ENCODE measurements at regions not wholly inside any gene's neighbourhood (a gene's known extent, or its start where the extent isn't known, plus 50 kb on each side); places are given as distances from the start of the nearest gene placed in this dataset.

DNA sequence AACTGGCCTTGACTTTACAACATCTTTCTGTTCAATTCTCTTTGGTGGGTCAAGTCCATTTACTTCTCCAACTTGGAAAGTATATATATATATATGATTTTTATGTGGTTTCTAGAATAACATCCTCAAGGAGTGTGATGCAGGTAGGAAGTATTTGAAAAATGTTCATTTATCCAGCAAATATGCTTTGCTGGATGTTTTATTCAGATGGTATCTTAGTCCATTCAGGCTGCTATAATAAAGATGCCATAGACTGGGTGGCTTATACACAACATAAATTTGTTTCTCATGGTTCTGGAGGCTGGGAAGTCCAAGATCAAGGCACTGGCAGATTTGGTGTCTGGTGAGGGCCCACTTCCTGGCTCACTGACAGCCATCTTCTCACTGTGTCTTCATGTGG is 168.7 kb upstream of the RASGRP1 start:
- Histone ChIP-seq H3K27me3 (ENCODE audit: control insufficient read depth in 1 of 2, insufficient read depth in 2 of 2, low read length in 2 of 2) (no peaks in the 10 kb centered on the region), H3K36me3 (ENCODE audit: insufficient read depth, low read length) (no peaks in the 10 kb centered on the region), H3K4me3 (ENCODE audit: low read depth in 1 of 2, low read length in 2 of 2) (no peak overlapping the region)

DNA sequence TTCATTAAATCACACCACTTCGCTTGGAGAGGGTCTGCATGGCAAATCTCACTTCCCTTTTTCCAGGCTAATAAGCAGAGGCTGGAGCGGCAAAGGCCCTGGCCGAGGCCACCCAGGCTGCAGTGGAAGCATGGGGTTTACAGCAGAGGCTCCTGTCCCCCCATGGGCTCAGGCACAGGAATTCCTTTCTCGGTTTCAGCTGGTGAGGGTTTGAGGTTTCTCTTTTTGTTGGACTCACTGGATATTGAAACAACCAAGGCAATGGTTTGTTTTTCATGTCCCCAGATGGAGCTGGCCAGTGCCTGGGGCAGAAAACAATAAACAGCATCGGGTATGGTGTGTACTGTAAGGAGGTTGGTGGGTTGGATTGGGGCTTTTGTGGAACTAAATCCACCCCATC is 175.6 kb upstream of the RASGRP1 start:
- H3K4me3 ChIP-seq (ENCODE audit: low read depth in 1 of 2, low read length in 2 of 2), result no peak overlapping the region
- no peak overlapping the region for H3K27ac ChIP-seq (ENCODE audit: low read depth, low read length)

More for the DNA sequence above, 168.7 kb upstream of the RASGRP1 start:
- H3K4me1 ChIP-seq (ENCODE audit: insufficient read depth, low read length), result no peaks in the 10 kb centered on the region
- no peak overlapping the region for H3K27ac ChIP-seq (ENCODE audit: low read depth, low read length)
- no peaks in the 10 kb centered on the region for H3K9me3 ChIP-seq (ENCODE audit: low read length)
- H3K9ac ChIP-seq (ENCODE audit: low read length), result no peak overlapping the region

DNA sequence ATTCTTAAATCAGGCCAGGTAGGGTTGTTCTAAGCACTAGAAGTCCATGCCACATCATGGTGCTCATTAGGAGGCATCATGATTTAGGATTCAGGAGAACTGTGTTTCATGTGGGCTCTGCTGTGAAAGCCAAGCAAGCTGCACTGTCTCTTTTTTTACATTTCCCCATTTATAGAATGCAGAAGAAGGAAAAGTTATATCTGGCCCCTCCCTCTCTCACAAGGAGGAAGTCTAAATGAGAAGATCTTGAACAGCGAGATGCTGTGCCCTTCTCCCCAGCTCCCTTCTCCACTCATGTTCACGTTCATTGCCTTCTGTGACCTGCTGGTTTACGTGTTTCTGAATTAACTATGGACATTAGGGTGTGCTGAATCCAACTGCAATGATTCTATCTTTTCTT is 178.5 kb upstream of the RASGRP1 start:
- H3K36me3 ChIP-seq (ENCODE audit: insufficient read depth, low read length), result no peaks in the 10 kb centered on the region
- H3K4me3 ChIP-seq (ENCODE audit: low read depth in 1 of 2, low read length in 2 of 2), result no peak overlapping the region
- H3K27ac ChIP-seq (ENCODE audit: low read depth, low read length), result no peak overlapping the region
- H3K4me1 ChIP-seq (ENCODE audit: insufficient read depth, low read length), result no peaks in the 10 kb centered on the region
- no peaks in the 10 kb centered on the region for H3K27me3 ChIP-seq (ENCODE audit: control insufficient read depth in 1 of 2, insufficient read depth in 2 of 2, low read length in 2 of 2)
- H3K9me3 ChIP-seq (ENCODE audit: low read length), result no peaks in the 10 kb centered on the region
- H3K9ac ChIP-seq (ENCODE audit: low read length), result no peak overlapping the region

More for the DNA sequence above, 175.6 kb upstream of the RASGRP1 start:
- Histone ChIP-seq H3K27me3 (ENCODE audit: control insufficient read depth in 1 of 2, insufficient read depth in 2 of 2, low read length in 2 of 2) (no peaks in the 10 kb centered on the region), H3K36me3 (ENCODE audit: insufficient read depth, low read length) (no peaks in the 10 kb centered on the region), H3K9me3 (ENCODE audit: low read length) (no peaks in the 10 kb centered on the region), H3K9ac (ENCODE audit: low read length) (no peak overlapping the region), H3K4me1 (ENCODE audit: insufficient read depth, low read length) (no peaks in the 10 kb centered on the region)

DNA sequence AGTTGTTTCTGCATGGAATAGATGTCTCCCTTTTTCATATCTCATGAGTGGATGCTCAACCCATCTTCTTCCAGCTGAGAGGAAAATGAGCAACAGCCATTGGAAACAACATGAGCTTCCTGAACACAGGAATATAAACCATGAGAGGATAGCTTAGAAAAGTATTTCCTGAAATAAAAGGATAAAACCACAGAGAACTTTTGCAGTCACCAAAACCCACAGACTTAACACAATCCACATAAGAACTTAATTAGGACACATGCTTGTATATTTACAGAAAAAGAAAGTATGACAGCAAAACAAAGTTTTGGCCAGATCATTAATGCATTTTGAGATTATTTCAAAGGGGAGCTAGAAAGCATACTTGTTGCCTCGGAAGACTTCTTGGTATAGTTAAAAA is 180.5 kb upstream of the RASGRP1 start:
- Histone ChIP-seq H3K9ac (ENCODE audit: low read length) (no peak overlapping the region), H3K9me3 (ENCODE audit: low read length) (no peaks in the 10 kb centered on the region), H3K27ac (ENCODE audit: low read depth, low read length) (no peak overlapping the region), H3K4me1 (ENCODE audit: insufficient read depth, low read length) (no peaks in the 10 kb centered on the region), H3K27me3 (ENCODE audit: control insufficient read depth in 1 of 2, insufficient read depth in 2 of 2, low read length in 2 of 2) (no peaks in the 10 kb centered on the region), H3K4me3 (ENCODE audit: low read depth in 1 of 2, low read length in 2 of 2) (no peak overlapping the region), H3K36me3 (ENCODE audit: insufficient read depth, low read length) (no peaks in the 10 kb centered on the region)

DNA sequence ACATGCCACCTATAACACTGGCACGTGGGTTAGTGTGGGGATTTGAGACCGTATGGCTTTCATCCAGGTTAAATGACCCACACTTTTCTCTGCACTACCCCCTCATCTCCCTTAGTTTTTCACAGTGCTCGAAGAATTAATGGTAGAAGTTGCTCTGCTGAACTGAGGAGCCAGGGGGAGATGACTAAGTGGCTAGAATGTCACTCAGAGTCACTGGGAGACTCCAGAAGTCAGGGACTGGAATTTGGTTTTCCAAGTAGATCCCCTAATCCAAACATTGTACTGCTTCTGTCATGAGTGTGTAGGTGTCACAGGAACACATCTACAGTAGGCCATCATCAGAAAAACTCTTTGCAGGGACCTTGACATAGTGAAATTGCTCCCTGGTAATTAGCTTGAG is 181.0 kb upstream of the RASGRP1 start:
- Histone ChIP-seq H3K36me3 (ENCODE audit: insufficient read depth, low read length) (no peaks in the 10 kb centered on the region), H3K9me3 (ENCODE audit: low read length) (no peaks in the 10 kb centered on the region), H3K4me3 (ENCODE audit: low read depth in 1 of 2, low read length in 2 of 2) (no peak overlapping the region), H3K4me1 (ENCODE audit: insufficient read depth, low read length) (no peaks in the 10 kb centered on the region), H3K27ac (ENCODE audit: low read depth, low read length) (no peak overlapping the region), H3K27me3 (ENCODE audit: control insufficient read depth in 1 of 2, insufficient read depth in 2 of 2, low read length in 2 of 2) (no peaks in the 10 kb centered on the region), H3K9ac (ENCODE audit: low read length) (no peak overlapping the region)

DNA sequence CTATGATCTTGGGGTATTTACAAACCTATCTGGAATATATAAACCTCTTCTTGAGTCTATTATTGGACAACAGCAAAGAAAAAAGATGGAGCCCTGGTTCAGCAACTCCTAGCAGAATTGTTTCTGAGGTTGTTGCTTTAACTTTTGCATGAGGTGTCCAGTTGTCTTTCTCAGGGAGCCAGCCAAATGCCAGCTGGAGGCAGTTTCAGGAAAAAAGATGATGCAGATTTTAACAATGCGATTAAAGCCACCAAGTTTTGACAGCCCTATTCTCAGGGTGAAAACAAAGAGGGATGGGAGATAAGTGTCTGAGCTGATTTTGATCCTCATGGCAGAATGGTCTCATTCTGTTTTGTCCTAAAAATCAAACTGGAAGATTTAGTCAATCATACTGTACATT is 181.6 kb upstream of the RASGRP1 start:
- H3K9me3 ChIP-seq (ENCODE audit: low read length), result no peaks in the 10 kb centered on the region
- no peaks in the 10 kb centered on the region for H3K4me1 ChIP-seq (ENCODE audit: insufficient read depth, low read length)
- H3K27ac ChIP-seq (ENCODE audit: low read depth, low read length), result no peak overlapping the region
- no peak overlapping the region for H3K4me3 ChIP-seq (ENCODE audit: low read depth in 1 of 2, low read length in 2 of 2)
- H3K36me3 ChIP-seq (ENCODE audit: insufficient read depth, low read length), result no peaks in the 10 kb centered on the region
- no peak overlapping the region for H3K9ac ChIP-seq (ENCODE audit: low read length)
- H3K27me3 ChIP-seq (ENCODE audit: control insufficient read depth in 1 of 2, insufficient read depth in 2 of 2, low read length in 2 of 2), result no peaks in the 10 kb centered on the region

DNA sequence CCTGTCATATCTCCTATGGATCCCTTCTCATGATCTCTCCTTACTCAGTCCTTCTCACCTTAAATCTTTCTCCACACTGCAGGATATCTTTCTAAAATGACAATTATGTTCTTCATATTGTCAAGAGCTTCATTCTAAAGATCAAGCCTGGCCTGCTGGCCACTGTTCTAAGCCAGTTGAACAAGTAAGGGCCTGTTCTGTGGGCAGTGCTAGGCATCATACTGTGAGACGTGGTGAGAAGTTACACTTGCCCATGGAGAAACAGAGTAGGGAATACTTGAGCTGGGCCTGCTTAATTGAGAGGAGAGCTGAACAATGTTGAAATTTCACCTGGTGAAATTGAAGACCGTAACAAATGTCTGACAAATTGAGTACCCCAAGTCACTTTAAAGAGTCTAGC is 184.1 kb upstream of the RASGRP1 start:
- no peak overlapping the region for H3K27ac ChIP-seq (ENCODE audit: low read depth, low read length)
- no peak overlapping the region for H3K4me3 ChIP-seq (ENCODE audit: low read depth in 1 of 2, low read length in 2 of 2)
- no peaks in the 10 kb centered on the region for H3K36me3 ChIP-seq (ENCODE audit: insufficient read depth, low read length)
- no peaks in the 10 kb centered on the region for H3K27me3 ChIP-seq (ENCODE audit: control insufficient read depth in 1 of 2, insufficient read depth in 2 of 2, low read length in 2 of 2)
- H3K4me1 ChIP-seq (ENCODE audit: insufficient read depth, low read length), result no peaks in the 10 kb centered on the region
- no peaks in the 10 kb centered on the region for H3K9me3 ChIP-seq (ENCODE audit: low read length)
- no peak overlapping the region for H3K9ac ChIP-seq (ENCODE audit: low read length)

DNA sequence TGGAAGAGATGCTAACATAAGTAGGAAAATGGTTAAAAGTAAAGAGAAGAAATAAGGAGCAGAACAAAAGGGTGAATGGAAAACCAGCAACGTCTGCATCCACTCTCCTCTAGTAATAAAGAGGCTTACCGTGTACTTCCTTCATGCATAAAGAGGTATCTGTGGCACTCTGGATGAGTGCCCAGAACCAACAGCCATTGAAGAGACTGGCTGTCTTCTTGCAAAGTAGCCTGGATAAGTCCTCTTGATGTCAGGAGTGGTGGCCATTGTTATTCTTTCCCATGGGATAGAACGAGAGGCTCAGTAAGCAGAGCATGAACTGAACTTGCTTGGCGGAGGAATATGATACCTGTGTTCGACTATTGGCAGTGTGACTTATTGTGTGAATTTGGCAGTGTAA is 186.2 kb upstream of the RASGRP1 start:
- Histone ChIP-seq H3K36me3 (ENCODE audit: insufficient read depth, low read length) (no peaks in the 10 kb centered on the region), H3K9me3 (ENCODE audit: low read length) (no peaks in the 10 kb centered on the region), H3K27me3 (ENCODE audit: control insufficient read depth in 1 of 2, insufficient read depth in 2 of 2, low read length in 2 of 2) (no peaks in the 10 kb centered on the region), H3K9ac (ENCODE audit: low read length) (no peak overlapping the region), H3K4me3 (ENCODE audit: low read depth in 1 of 2, low read length in 2 of 2) (no peak overlapping the region), H3K27ac (ENCODE audit: low read depth, low read length) (no peak overlapping the region), H3K4me1 (ENCODE audit: insufficient read depth, low read length) (no peaks in the 10 kb centered on the region)

DNA sequence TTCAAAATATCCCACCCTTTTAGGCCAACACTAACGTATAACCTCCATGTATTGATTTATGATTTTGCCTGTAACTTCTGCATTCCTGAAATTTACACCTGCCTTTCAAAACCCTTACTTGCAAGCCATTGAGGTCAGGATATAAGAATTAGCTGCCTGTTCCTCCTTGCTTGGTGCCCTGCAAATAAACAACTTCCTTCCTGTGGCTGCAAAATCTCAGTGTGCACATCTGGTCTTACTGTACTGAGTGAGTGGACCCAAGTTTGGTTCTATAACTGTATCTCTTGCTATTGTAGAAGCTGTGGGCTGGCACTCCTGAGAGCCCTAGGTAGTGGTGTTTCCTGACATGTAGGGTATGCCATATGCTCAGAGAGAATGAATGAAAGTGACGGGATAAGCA is 191.1 kb upstream of the RASGRP1 start:
- Histone ChIP-seq H3K4me3 (ENCODE audit: low read depth in 1 of 2, low read length in 2 of 2) (no peak overlapping the region), H3K27ac (ENCODE audit: low read depth, low read length) (no peak overlapping the region), H3K4me1 (ENCODE audit: insufficient read depth, low read length) (no peaks in the 10 kb centered on the region), H3K9me3 (ENCODE audit: low read length) (no peaks in the 10 kb centered on the region), H3K27me3 (ENCODE audit: control insufficient read depth in 1 of 2, insufficient read depth in 2 of 2, low read length in 2 of 2) (no peaks in the 10 kb centered on the region), H3K36me3 (ENCODE audit: insufficient read depth, low read length) (no peaks in the 10 kb centered on the region), H3K9ac (ENCODE audit: low read length) (no peak overlapping the region)

DNA sequence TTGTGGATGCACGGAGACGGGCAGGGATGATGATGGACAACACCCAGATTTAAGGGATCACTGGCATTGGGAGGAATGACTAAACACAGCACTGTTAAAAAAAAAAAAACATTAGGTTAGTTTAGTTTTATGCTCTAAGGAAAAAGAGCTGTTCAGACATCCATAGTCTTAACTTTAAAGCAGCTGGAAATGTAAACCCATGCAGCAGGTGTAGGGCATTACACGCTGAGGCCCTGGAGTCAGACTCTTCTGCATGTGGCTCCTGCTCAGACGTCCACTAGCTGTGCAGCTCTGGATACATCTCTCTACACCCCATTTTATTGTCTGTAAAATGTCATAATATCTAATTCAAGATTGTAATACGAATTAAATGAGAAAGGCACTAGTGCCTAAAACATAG is 191.8 kb upstream of the RASGRP1 start:
- H3K36me3 ChIP-seq (ENCODE audit: insufficient read depth, low read length), result no peaks in the 10 kb centered on the region
- H3K4me3 ChIP-seq (ENCODE audit: low read depth in 1 of 2, low read length in 2 of 2), result no peak overlapping the region
- H3K27me3 ChIP-seq (ENCODE audit: control insufficient read depth in 1 of 2, insufficient read depth in 2 of 2, low read length in 2 of 2), result no peaks in the 10 kb centered on the region
- no peak overlapping the region for H3K27ac ChIP-seq (ENCODE audit: low read depth, low read length)
- H3K9ac ChIP-seq (ENCODE audit: low read length), result no peak overlapping the region
- H3K9me3 ChIP-seq (ENCODE audit: low read length), result no peaks in the 10 kb centered on the region
- H3K4me1 ChIP-seq (ENCODE audit: insufficient read depth, low read length), result no peaks in the 10 kb centered on the region

DNA sequence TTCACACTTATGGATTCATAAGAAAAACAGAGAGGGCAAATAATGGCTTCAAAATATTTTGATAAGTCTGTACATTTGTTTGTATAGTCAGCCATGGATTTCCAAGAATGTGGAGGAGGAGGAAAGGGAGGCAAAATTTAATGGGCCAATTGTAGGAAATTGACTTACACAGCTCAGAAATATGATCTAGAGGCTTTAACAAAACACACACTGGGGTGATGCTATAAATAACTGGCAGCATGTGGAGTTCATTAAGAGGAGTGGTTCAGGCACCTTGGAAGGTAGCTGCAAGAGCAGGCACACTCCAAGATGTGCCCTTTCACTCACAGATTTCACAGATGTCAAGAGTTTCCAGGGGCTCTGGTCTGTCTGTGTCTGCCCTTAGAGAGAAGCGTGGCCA is 193.4 kb upstream of the RASGRP1 start:
- Histone ChIP-seq H3K9ac (ENCODE audit: low read length) (no peak overlapping the region), H3K36me3 (ENCODE audit: insufficient read depth, low read length) (no peaks in the 10 kb centered on the region), H3K27me3 (ENCODE audit: control insufficient read depth in 1 of 2, insufficient read depth in 2 of 2, low read length in 2 of 2) (no peaks in the 10 kb centered on the region), H3K9me3 (ENCODE audit: low read length) (no peaks in the 10 kb centered on the region), H3K4me3 (ENCODE audit: low read depth in 1 of 2, low read length in 2 of 2) (no peak overlapping the region), H3K4me1 (ENCODE audit: insufficient read depth, low read length) (no peaks in the 10 kb centered on the region), H3K27ac (ENCODE audit: low read depth, low read length) (no peak overlapping the region)

DNA sequence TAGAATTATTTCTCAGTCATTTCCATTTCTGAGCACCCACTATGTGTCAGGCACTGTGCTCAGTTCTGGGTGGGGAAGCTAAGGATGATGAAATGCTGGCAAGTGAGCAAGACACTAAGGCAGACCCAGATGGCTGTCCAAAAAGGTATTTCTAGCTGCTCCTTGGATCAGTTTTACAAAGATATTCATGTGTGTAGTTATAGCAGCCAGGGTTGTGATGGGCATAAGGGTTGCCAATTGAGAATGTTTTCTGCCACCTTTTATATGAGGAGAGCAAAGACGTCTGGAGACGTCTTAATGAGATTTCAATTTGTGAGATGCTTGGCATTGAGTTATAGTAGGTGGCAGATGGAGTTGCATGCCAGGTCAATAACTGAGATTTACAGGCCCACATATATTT is 197.1 kb upstream of the RASGRP1 start:
- Histone ChIP-seq H3K27ac (ENCODE audit: low read depth, low read length) (no peak overlapping the region), H3K36me3 (ENCODE audit: insufficient read depth, low read length) (no peaks in the 10 kb centered on the region), H3K4me3 (ENCODE audit: low read depth in 1 of 2, low read length in 2 of 2) (no peak overlapping the region), H3K27me3 (ENCODE audit: control insufficient read depth in 1 of 2, insufficient read depth in 2 of 2, low read length in 2 of 2) (no peaks in the 10 kb centered on the region), H3K9ac (ENCODE audit: low read length) (no peak overlapping the region), H3K9me3 (ENCODE audit: low read length) (no peaks in the 10 kb centered on the region), H3K4me1 (ENCODE audit: insufficient read depth, low read length) (no peaks in the 10 kb centered on the region)
